Sigmoid colon (tissue), 4 donors: ENCODE measurements at regions not wholly inside any gene's neighbourhood (a gene's known extent, or its start where the extent isn't known, plus 50 kb on each side); places are given as distances from the start of the nearest gene placed in this dataset.

Source experiments
- CTCF ChIP-seq, 4 experiments: fragments of 450-650 bp in 3 of 4; fragments of 200-600 bp in 1 of 4; IDR thresholded peaks; one replicate each; pipeline ENCODE4 v1.5.1; 2016 to 2019; ENCODE audit warnings: antibody characterized with exemption in 4 of 4, mild to moderate bottlenecking in 3 of 4, moderate library complexity in 2 of 4
- POLR2A ChIP-seq, 2 donors: fragments of 450-650 bp; IDR thresholded peaks; one replicate each; pipeline ENCODE4 v1.6.1; 2016; ENCODE audit warnings: antibody characterized with exemption in 2 of 2, mild to moderate bottlenecking in 2 of 2, moderate library complexity in 2 of 2
- POLR2AphosphoS5 ChIP-seq, 4 donors: sonication (generic); formaldehyde crosslinking; IDR thresholded peaks; one replicate each; pipeline ENCODE4 v1.6.1; 2017; ENCODE audit warnings: antibody characterized with exemption in 4 of 4

GRCh38 chr6:21734204-21734603, 140.7 kb downstream of the SOX4 start:
- no peak for TF ChIP-seq CTCF (IDR thresholded peaks at IDR 0.05)
- TF ChIP-seq POLR2A (IDR thresholded peaks at IDR 0.05): no peak
- no peak for TF ChIP-seq POLR2AphosphoS5 (IDR thresholded peaks at IDR 0.05)
